C4-2B (cell line): ENCODE measurements at regions not wholly inside any gene's neighbourhood (a gene's known extent, or its start where the extent isn't known, plus 50 kb on each side); places are given as distances from the start of the nearest gene placed in this dataset.

Source experiments
- H3K27ac ChIP-seq: fragments of 450-650 bp; 2 replicates; pipeline ENCODE4 v1.5.1; 2017
- ZFX ChIP-seq: fragments of 450-650 bp; IDR thresholded peaks from 2 replicates; pipeline ENCODE4 v1.6.1; 2017
- TF ChIP-seq, protein P1 (sequence below): fragments of 450-650 bp; conservative IDR thresholded peaks from 2 replicates; pipeline ENCODE4 v1.5.1; 2017; ENCODE audit warnings: mild to moderate bottlenecking

DNA sequence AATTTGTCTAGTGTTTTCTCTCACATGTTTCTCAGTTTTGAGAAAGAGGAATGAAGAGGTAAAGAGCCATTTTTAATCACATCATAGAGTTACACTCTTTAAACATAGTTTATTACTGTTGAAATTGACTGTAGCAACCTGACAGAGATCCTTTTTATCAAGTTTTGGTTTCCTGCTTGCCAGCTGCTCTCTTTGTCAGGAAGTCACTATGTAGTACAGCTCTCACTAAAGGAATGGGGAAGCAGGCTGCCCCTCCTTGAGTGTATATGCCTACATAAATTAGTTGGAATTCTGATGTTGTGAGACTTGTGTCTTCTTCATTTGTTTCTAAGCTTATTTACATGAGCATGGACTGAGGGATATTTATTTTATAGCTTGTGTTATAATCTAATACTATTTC lies 1274.0 kb upstream of the CELF2 start:
- no peak overlapping the region for H3K27ac ChIP-seq
- TF ChIP-seq, protein P1, sequence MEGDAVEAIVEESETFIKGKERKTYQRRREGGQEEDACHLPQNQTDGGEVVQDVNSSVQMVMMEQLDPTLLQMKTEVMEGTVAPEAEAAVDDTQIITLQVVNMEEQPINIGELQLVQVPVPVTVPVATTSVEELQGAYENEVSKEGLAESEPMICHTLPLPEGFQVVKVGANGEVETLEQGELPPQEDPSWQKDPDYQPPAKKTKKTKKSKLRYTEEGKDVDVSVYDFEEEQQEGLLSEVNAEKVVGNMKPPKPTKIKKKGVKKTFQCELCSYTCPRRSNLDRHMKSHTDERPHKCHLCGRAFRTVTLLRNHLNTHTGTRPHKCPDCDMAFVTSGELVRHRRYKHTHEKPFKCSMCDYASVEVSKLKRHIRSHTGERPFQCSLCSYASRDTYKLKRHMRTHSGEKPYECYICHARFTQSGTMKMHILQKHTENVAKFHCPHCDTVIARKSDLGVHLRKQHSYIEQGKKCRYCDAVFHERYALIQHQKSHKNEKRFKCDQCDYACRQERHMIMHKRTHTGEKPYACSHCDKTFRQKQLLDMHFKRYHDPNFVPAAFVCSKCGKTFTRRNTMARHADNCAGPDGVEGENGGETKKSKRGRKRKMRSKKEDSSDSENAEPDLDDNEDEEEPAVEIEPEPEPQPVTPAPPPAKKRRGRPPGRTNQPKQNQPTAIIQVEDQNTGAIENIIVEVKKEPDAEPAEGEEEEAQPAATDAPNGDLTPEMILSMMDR = no peak
- TF ChIP-seq ZFX = no peak

DNA sequence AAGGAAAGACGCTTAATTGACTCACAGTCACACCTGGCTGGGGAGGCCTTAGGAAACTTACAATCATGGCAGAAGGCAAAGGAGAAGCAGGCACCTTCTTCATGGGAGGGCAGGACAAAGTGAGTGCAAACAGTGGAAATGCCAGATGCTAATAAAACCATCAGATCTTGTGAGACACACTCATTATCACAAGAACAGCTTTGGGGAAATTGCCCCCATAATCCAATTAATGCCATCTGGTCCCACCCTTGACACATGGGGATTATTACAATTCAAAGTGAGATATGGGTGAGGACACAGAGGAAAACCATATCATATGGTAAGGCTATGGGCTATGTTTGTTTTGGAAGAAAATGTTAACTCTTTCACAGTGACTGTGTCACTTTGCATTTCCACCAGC lies 1272.5 kb upstream of the CELF2 start:
- no peak for TF ChIP-seq ZFX
- TF ChIP-seq, protein P1 = no peak

DNA sequence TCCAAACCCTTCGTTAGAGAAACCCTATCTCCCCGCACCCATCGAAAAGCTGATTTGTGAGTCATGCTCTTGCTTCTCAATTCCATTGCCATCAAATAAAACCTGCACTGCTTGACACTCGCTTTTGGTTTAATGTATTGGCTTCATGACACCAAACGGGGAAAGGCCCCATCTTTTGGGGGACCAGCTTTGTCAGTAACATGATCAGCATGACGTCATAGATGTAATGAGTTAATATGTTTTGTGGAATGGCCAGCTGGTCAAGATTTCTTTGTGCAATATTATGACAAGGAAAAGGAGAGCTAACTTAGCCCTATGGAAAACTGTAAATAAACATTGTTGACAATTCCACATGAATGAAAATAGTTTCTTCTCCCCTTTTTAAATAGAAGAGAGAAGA lies 1260.5 kb upstream of the CELF2 start:
- TF ChIP-seq, protein P1 = no peak
- no peak for TF ChIP-seq ZFX

More for the DNA sequence above, 1272.5 kb upstream of the CELF2 start:
- H3K27ac ChIP-seq = no peak overlapping the region

DNA sequence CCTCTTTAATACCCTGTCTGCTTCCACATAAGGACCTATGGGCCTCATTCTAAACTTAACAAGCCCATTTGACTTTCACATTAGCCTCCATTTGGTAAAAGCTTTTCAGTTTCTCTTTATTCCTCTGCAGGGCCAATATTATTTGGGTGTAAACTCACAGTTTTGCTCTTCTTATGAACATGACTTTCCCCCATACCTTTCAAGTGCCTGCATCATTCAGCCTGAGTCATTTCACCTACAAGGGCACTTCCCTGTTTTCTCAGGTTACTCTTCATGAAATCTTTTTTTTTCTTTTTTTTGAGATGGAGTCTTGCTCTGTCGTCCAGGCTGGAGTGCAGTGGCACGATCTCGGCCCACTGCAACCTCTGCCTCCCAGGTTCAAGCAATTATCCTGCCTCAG lies 1258.1 kb upstream of the CELF2 start:
- TF ChIP-seq ZFX = no peak
- TF ChIP-seq, protein P1 = no peak

More for the DNA sequence above, 1260.5 kb upstream of the CELF2 start:
- no peak overlapping the region for H3K27ac ChIP-seq

DNA sequence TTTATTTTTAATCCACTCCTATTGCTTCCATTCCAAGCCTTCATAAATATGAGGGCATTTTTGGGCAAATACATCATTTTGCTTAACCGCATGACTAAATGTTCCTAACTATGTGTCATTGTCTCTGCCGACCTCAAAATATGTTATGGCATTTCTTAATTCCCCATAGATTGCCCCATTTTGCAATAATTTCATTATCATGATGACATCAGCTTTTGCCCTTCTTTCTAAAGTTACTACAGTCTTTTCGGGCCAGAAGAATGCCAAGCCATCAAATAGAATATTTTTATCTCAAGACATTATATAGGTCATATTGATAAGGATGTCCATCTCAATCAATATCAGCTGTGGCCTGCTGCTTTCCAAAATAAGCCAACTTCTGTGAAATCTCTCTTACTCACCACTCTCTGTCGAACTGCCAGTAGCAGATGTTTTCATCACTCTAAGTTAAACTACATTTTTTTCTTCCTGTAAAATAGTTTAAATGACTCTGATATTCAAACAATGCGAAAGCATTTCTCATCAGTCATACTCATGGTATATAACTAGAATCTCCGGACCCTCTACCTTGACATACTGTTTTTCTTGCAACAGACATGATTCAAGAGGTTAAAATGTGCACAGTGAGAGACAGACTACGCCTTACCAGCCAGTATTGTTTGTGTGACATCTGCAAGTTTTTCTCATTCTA lies 1254.6 kb upstream of the CELF2 start:
- TF ChIP-seq ZFX = no peak
- TF ChIP-seq, protein P1 = no peak
- H3K27ac ChIP-seq = no peak overlapping the region

More for the DNA sequence above, 1258.1 kb upstream of the CELF2 start:
- H3K27ac ChIP-seq = no peak overlapping the region

DNA sequence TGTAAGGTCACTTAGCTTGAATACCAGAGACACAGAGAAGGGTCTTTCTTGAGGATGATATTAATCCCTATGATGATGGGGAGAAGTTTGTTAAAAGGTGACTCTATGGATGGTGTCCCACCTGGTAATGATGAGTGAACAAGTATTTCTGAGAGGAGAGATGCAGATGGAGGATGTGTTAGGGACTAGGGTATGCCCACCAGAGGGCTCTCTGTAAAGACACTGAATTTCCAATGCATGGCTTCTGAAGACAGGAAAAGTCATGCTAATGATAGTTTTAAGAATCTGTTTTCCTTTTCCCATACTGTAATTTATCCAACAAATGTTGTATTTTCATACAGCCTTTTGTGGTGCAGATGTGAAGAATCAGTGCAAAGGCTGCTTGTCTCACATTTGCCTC lies 1250.9 kb upstream of the CELF2 start:
- TF ChIP-seq, protein P1 = peak; percentile 12; the same call in 1 of the 2 replicates
- TF ChIP-seq ZFX = no peak
- no peak overlapping the region for H3K27ac ChIP-seq

DNA sequence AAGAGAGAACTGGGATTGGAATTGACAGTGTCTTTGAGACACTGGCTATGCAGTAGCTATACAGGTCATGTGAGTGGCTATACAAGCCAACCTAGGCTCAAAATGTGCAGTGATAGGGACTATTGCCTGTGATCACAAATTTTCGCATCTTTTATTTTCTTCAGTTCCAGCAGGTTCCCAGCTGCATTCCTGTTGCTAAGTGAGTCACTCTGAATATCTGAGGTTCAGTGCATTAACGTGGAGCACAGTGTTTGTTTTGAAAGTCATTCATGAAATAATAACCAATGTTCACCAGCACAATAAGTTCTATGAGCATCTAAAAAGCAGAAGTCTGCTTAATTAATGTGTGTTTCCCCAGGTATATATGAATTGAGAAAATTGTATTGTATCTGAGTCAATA lies 1236.0 kb upstream of the CELF2 start:
- H3K27ac ChIP-seq = no peak overlapping the region
- TF ChIP-seq ZFX = no peak
- TF ChIP-seq, protein P1 = no peak
